ENCODE measurements at regions not wholly inside any gene's neighbourhood (a gene's known extent, or its start where the extent isn't known, plus 50 kb on each side); places are given as distances from the start of the nearest gene placed in this dataset.
A peak's percentile ranks its signal among the peaks of the same experiment; 100 is the strongest.

DNA sequence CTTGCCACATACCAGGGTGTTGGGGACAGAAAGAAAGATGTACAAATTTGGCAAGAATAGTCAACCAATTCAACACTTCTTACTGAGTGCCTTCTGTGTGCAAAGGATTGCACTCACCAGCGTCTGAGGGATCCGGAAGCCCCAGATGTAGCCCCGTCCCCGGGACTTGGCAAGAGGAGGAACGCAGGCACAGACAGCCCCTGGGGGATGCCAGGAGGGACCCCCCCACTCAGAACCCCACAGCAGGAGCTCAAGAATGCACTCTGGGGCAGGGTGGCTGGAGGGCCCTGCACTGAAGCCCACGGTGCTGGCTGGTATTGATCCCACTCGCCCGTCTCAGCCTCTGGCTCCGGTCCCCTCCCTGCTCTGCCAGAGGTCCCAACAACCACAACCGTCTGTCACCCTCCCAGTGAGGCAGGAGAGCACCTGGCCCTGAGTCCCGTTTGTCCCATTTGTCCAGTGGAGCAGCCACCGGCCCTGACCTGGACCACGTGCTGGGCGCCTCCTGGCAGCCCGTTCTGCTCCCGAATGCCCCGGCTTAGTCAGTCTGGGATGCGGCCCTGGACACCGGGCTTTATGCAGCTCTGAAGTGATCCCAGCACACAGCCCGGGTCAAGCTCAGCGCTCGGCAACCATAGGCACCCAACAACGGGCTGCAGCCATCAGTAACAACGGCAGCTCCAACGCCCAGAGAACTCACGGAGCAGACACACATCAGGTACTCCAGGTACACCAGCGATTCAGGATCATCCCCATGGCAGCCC is 128.7 kb downstream of the DLL1 start:
- H3K4me3 ChIP-seq (ENCODE audit: low read length), result no peak overlapping the region
- CTCF ChIA-PET, result no interaction called here
- Mint-ChIP-seq H3K27ac (no peak overlapping the region), H3K27me3 (peaks cover 4 to 7% of the 10 kb centered on the region in 2 donors), H3K36me3 (peaks cover 0 to 2% (median 0%) of the 10 kb centered on the region in 3 donors), H3K4me3 (peak overlapping the region in 2 of 7 donors; percentile 19 to 44), H3K9me3 (no peaks in the 10 kb centered on the region), H3K4me1 (peaks cover 3 to 5% (median 5%) of the 10 kb centered on the region in 3 donors)
- H3K27me3 ChIP-seq (ENCODE audit: insufficient read depth, low read length, poor library complexity, severe bottlenecking), result no peaks in the 10 kb centered on the region
- no peak for DNase-seq
- H3K9me3 ChIP-seq (ENCODE audit: low read length), result no peaks in the 10 kb centered on the region
- H3K27ac ChIP-seq (ENCODE audit: low read depth, low read length), result no peak overlapping the region
- no peaks in the 10 kb centered on the region for H3K36me3 ChIP-seq (ENCODE audit: insufficient read depth, low read length)
- POLR2A ChIA-PET, result no interaction called here
- H3K4me1 ChIP-seq (ENCODE audit: insufficient read depth, low read length), result no peaks in the 10 kb centered on the region

DNA sequence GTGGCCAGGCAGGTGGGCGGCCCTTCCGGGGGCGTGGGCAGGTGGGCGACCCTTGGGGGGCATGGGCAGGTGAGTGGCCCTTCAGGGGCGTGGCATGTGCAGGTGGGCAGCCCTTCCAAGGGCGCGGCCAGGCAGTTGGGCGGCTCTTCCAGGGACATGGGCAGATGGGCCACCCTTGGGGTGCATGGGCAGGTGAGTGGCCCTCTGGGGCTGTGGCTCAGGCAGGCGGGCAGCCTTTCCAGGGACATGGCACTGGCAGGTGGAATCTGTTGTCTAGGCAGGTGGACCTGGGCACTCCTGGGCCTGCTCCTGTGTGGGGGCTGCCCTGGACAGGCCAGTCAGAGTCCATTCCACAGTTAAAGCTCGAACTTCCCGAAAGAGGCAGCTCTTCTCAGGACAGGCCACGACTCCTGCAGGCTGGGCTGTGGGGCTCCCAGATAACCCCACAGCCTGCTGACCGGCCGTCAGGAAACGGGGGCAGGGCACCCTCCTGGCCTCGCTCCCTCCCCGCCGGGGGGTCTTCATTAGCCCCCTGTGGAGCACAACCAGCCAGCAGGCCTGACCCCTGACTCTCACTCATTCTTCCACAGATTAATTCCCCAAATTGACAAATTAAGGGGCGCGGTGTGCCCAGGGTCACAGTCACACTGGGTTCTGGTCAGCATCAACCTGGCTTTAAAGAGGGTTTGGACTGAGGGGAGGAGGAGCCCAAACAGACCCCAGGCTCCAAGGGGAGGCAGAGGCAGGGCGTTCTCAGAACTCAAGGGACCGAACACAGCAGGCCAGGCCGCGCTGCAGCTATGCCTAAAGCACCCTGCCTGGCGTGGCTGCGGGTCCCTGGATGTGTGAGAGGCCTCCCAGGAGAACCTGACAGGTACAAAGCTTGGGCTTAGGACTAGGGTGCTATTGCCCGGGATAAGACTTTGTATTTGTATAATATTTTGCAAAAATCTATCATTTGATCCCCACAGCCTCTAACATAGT is 130.0 kb downstream of the DLL1 start:
- peaks cover 0 to under 1% (median 0%) of the 10 kb centered on the region in 3 donors for H3K36me3 Mint-ChIP-seq
- no peak overlapping the region for H3K27ac ChIP-seq (ENCODE audit: low read depth, low read length)
- H3K9me3 Mint-ChIP-seq, result no peaks in the 10 kb centered on the region
- peaks cover 2 to 6% of the 10 kb centered on the region in 2 donors for H3K27me3 Mint-ChIP-seq
- H3K27me3 ChIP-seq (ENCODE audit: insufficient read depth, low read length, poor library complexity, severe bottlenecking), result no peaks in the 10 kb centered on the region
- H3K4me1 Mint-ChIP-seq, result peaks cover 3 to 5% (median 5%) of the 10 kb centered on the region in 3 donors
- H3K4me3 Mint-ChIP-seq, result no peak overlapping the region
- H3K9me3 ChIP-seq (ENCODE audit: low read length), result no peaks in the 10 kb centered on the region
- H3K27ac Mint-ChIP-seq, result peak overlapping the region in 1 of 8 donors; percentile 82
- ChIA-PET CTCF (no interaction called here), POLR2A (no interaction called here)
- no peak overlapping the region for H3K4me3 ChIP-seq (ENCODE audit: low read length)
- DNase-seq, result no peak
- no peaks in the 10 kb centered on the region for H3K4me1 ChIP-seq (ENCODE audit: insufficient read depth, low read length)
- H3K36me3 ChIP-seq (ENCODE audit: insufficient read depth, low read length), result no peaks in the 10 kb centered on the region

- CTCF ChIA-PET, result no interaction called here
- Histone ChIP-seq H3K36me3 (ENCODE audit: insufficient read depth, low read length) (no peaks in the 10 kb centered on the region), H3K9me3 (ENCODE audit: low read length) (no peaks in the 10 kb centered on the region), H3K4me3 (ENCODE audit: low read length) (no peak overlapping the region), H3K27ac (ENCODE audit: low read depth, low read length) (no peak overlapping the region), H3K4me1 (ENCODE audit: insufficient read depth, low read length) (no peaks in the 10 kb centered on the region), H3K27me3 (ENCODE audit: insufficient read depth, low read length, poor library complexity, severe bottlenecking) (no peaks in the 10 kb centered on the region)
- Mint-ChIP-seq H3K9me3 (no peaks in the 10 kb centered on the region), H3K36me3 (no peaks in the 10 kb centered on the region), H3K4me1 (peaks cover 3 to 5% (median 5%) of the 10 kb centered on the region in 3 donors), H3K27me3 (peaks cover 0 to 1% of the 10 kb centered on the region in 2 donors), H3K27ac (peak overlapping the region in 1 of 8 donors; percentile 15), H3K4me3 (no peak overlapping the region)
- POLR2A ChIA-PET, result no interaction called here
- peak in 2 of 5 donors; percentile 16 to 27 for DNase-seq
Observed at GRCh38 chr6:170160031-170160627, 130.7 kb downstream of the DLL1 start.

DNA sequence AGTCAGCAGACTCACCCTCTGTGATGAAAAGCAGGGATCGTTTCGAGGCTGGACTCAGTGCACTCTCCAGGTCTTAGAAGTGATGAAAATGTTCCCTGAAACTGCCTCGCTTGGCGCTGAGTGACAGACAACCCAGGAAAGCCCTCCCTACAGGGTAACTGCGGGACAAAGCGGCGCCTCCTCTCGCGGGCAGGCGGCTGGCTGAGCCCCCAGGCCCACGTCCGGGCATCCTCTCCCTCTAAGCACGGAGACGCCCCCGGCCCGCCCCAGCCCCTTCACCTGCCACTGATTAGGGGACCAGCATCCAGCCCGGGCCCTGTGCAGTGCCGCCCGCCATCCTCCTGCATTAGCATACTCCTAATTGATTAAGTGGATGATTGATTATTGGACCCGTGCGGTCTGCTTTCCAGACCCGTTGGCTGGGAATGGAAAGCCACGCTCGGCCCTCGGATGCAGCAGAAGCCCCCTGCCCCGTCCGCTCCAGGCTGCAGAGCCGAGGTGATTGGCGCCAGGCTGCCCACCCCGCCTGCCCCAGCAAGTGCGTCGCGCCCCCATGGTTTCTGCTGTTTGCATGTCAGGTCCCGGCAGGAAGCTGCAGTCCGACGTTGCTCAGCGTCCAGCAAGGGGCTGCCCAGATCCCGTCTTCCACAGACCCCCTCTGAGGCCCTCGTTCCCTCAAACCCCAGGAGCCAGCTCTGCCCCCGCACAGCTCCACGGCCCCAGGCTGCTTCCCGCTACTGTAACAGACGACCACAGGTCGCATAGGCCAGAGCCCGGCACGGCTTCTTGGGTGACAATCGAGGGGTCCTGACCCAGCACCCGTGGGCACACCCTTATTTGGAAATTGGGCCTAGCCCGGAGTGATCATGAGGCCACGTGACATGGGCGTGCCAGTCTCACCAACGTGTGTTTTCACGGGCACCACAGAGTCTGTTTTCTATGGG is 131.6 kb downstream of the DLL1 start:
- ChIA-PET CTCF (no interaction called here), POLR2A (no interaction called here)
- DNase-seq, result no peak
- Mint-ChIP-seq H3K36me3 (no peaks in the 10 kb centered on the region), H3K27me3 (peaks cover 0 to 1% of the 10 kb centered on the region in 2 donors), H3K9me3 (no peaks in the 10 kb centered on the region), H3K4me1 (peaks cover 3 to 5% (median 5%) of the 10 kb centered on the region in 3 donors), H3K4me3 (no peak overlapping the region), H3K27ac (no peak overlapping the region)
- Histone ChIP-seq H3K36me3 (ENCODE audit: insufficient read depth, low read length) (no peaks in the 10 kb centered on the region), H3K27ac (ENCODE audit: low read depth, low read length) (no peak overlapping the region), H3K27me3 (ENCODE audit: insufficient read depth, low read length, poor library complexity, severe bottlenecking) (no peaks in the 10 kb centered on the region), H3K4me1 (ENCODE audit: insufficient read depth, low read length) (no peaks in the 10 kb centered on the region), H3K9me3 (ENCODE audit: low read length) (no peaks in the 10 kb centered on the region), H3K4me3 (ENCODE audit: low read length) (no peak overlapping the region)

DNA sequence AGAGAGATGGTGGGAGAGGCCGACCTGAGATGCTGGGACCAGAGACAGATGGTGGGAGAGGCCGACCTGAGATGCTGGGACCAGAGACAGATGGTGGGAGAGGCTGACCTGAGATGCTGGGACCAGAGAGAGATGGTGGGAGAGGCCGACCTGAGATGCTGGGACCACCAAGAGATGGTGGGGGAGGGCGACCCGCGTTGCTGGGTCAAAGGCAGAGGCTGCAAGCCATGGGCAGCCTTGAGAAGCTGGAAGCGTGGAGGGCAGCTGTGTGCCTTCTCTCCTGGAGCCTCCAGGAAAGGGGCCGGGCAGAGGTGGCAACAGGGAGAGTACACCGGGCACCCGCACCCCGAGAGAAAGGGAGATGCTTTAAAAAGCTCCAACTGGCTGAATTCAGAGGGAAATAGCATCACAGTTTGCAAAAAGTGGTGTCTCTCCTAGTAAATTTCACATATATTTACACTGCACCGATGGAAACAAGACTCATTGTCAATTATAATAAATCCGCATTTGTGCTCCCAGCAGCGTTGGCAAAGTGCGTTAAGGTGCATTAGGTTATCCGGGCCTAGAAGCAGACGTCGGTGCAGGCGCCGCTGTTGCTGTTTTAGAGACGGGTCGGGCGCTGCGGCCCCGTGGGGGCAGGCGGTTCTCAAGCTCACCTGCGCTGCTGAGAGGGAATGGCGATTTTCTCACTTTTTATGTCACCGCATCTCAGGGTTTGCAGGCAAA is 132.4 kb downstream of the DLL1 start:
- no peak overlapping the region for H3K27ac ChIP-seq (ENCODE audit: low read depth, low read length)
- Mint-ChIP-seq H3K27me3 (no peaks in the 10 kb centered on the region), H3K4me1 (peaks cover 3 to 5% (median 5%) of the 10 kb centered on the region in 3 donors), H3K27ac (no peak overlapping the region), H3K9me3 (no peaks in the 10 kb centered on the region), H3K36me3 (no peaks in the 10 kb centered on the region), H3K4me3 (no peak overlapping the region)
- H3K4me3 ChIP-seq (ENCODE audit: low read length), result no peak overlapping the region
- no peak for DNase-seq
- no peaks in the 10 kb centered on the region for H3K36me3 ChIP-seq (ENCODE audit: insufficient read depth, low read length)
- POLR2A ChIA-PET, result no interaction called here
- CTCF ChIA-PET, result no interaction called here
- H3K4me1 ChIP-seq (ENCODE audit: insufficient read depth, low read length), result no peaks in the 10 kb centered on the region
- H3K27me3 ChIP-seq (ENCODE audit: insufficient read depth, low read length, poor library complexity, severe bottlenecking), result no peaks in the 10 kb centered on the region
- no peaks in the 10 kb centered on the region for H3K9me3 ChIP-seq (ENCODE audit: low read length)

- no peaks in the 10 kb centered on the region for H3K36me3 ChIP-seq (ENCODE audit: insufficient read depth, low read length)
- peaks cover 0 to under 1% (median 0%) of the 10 kb centered on the region in 3 donors for H3K4me1 Mint-ChIP-seq
- H3K27ac ChIP-seq (ENCODE audit: low read depth, low read length), result no peak overlapping the region
- H3K4me3 ChIP-seq (ENCODE audit: low read length), result no peak overlapping the region
- no peaks in the 10 kb centered on the region for H3K4me1 ChIP-seq (ENCODE audit: insufficient read depth, low read length)
- H3K9me3 Mint-ChIP-seq, result no peaks in the 10 kb centered on the region
- H3K27ac Mint-ChIP-seq, result peak overlapping the region in 1 of 8 donors; percentile 56
- no peak for DNase-seq
- POLR2A ChIA-PET, result no interaction called here
- H3K9me3 ChIP-seq (ENCODE audit: low read length), result no peaks in the 10 kb centered on the region
- no peaks in the 10 kb centered on the region for H3K27me3 ChIP-seq (ENCODE audit: insufficient read depth, low read length, poor library complexity, severe bottlenecking)
- peaks cover 0 to 4% of the 10 kb centered on the region in 2 donors for H3K27me3 Mint-ChIP-seq
- no peaks in the 10 kb centered on the region for H3K36me3 Mint-ChIP-seq
- H3K4me3 Mint-ChIP-seq, result no peak overlapping the region
- CTCF ChIA-PET, result no interaction called here
Observed at GRCh38 chr6:170157567-170158218, 133.2 kb downstream of the DLL1 start.

All from CD8-positive, alpha-beta memory T cell (primary cell).